CD8-positive, alpha-beta memory T cell (primary cell): ENCODE measurements at regions not wholly inside any gene's neighbourhood (a gene's known extent, or its start where the extent isn't known, plus 50 kb on each side); places are given as distances from the start of the nearest gene placed in this dataset.
"Not testable (repeated sequence)": the region's sequence is repeated elsewhere in the genome, so short reads cannot be mapped to it uniquely, and the experiment has no call there.

ENCODE experiments used
- CTCF ChIA-PET: fragments of 350-600 bp; sonication (Branson Sonifier 250); formaldehyde crosslinking; loops from one replicate; lab custom pipeline; 2021; ENCODE audit warnings: antibody characterized with exemption; lab: Charles Lee
- POLR2A ChIA-PET: fragments of 350-600 bp; sonication (Branson Sonifier 250); formaldehyde crosslinking; loops from one replicate; lab custom pipeline; 2021; ENCODE audit warnings: antibody characterized with exemption; lab: Charles Lee
- DNase-seq, 5 donors: peaks; one replicate each; pipeline versions ENCODE4 v3.0.0 to v3.0.0-alpha.2; 2020 to 2022; ENCODE audit warnings: mixed read lengths in 1 of 5
- H3K27ac ChIP-seq: one replicate; pipeline ENCODE4 v1.7.0; 2013; ENCODE audit warnings: low read depth, mild to moderate bottlenecking, low read length, moderate library complexity
- H3K27me3 ChIP-seq: 2 replicates; pipeline ENCODE4 v1.7.0; 2013; ENCODE audit warnings: low read length, mild to moderate bottlenecking; ENCODE audit not compliant: insufficient read depth, poor library complexity, severe bottlenecking
- H3K36me3 ChIP-seq: 2 replicates; pipeline ENCODE4 v1.7.0; 2013; ENCODE audit warnings: mild to moderate bottlenecking, low read length, moderate library complexity; ENCODE audit not compliant: insufficient read depth
- H3K4me1 ChIP-seq: 2 replicates; pipeline ENCODE4 v1.7.0; 2013; ENCODE audit warnings: mild to moderate bottlenecking, low read length, moderate library complexity; ENCODE audit not compliant: insufficient read depth
- H3K4me3 ChIP-seq: 2 replicates; pipeline ENCODE4 v1.7.0; 2013; ENCODE audit warnings: mild to moderate bottlenecking, low read length
- H3K9me3 ChIP-seq: 2 replicates; pipeline ENCODE4 v1.7.0; 2013; ENCODE audit warnings: mild to moderate bottlenecking, low read length
- H3K27ac Mint-ChIP-seq, 8 donors: one replicate each; pipeline ENCODE4 v1.8.0; 2020 to 2021; ENCODE audit warnings: mixed read lengths in 8 of 8, mild to moderate bottlenecking in 6 of 8, inconsistent platforms in 3 of 8, moderate library complexity in 3 of 8
- H3K27me3 Mint-ChIP-seq, 2 donors: one replicate each; pipeline ENCODE4 v1.8.0; 2020 to 2021; ENCODE audit warnings: mixed read lengths in 2 of 2, mild to moderate bottlenecking in 1 of 2, moderate library complexity in 1 of 2
- H3K36me3 Mint-ChIP-seq, 3 donors: one replicate each; pipeline ENCODE4 v1.8.0; 2020 to 2021; ENCODE audit warnings: mixed read lengths in 3 of 3, inconsistent platforms in 1 of 3, mild to moderate bottlenecking in 1 of 3
- H3K4me1 Mint-ChIP-seq, 3 donors: one replicate each; pipeline ENCODE4 v1.8.0; 2020 to 2021; ENCODE audit warnings: mixed read lengths in 3 of 3, inconsistent platforms in 1 of 3, mild to moderate bottlenecking in 1 of 3
- H3K4me3 Mint-ChIP-seq, 7 donors: one replicate each; pipeline ENCODE4 v1.8.0; 2020 to 2021; ENCODE audit warnings: mixed read lengths in 7 of 7, mild to moderate bottlenecking in 6 of 7, moderate library complexity in 4 of 7, inconsistent platforms in 2 of 7
- H3K9me3 Mint-ChIP-seq, 5 donors: one replicate each; pipeline ENCODE4 v1.8.0; 2020 to 2022; ENCODE audit warnings: mixed read lengths in 5 of 5, mild to moderate bottlenecking in 3 of 5, moderate library complexity in 2 of 5, inconsistent platforms in 1 of 5

- H3K4me3 ChIP-seq: no peak overlapping the region
- ChIA-PET POLR2A (no interaction called here), CTCF (no interaction called here)
- H3K4me1 Mint-ChIP-seq: no peaks in the 10 kb centered on the region
- no peak for DNase-seq
- no peaks in the 10 kb centered on the region for H3K27me3 Mint-ChIP-seq
- no peaks in the 10 kb centered on the region for H3K36me3 ChIP-seq
- H3K4me3 Mint-ChIP-seq: no peak overlapping the region
- H3K4me1 ChIP-seq: no peaks in the 10 kb centered on the region
- no peaks in the 10 kb centered on the region for H3K9me3 Mint-ChIP-seq
- no peaks in the 10 kb centered on the region for H3K27me3 ChIP-seq
- H3K36me3 Mint-ChIP-seq: no peaks in the 10 kb centered on the region
- H3K27ac Mint-ChIP-seq: no peak overlapping the region
- no peaks in the 10 kb centered on the region for H3K9me3 ChIP-seq
- H3K27ac ChIP-seq: no peak overlapping the region
Measured at GRCh38 chr5:21424907-21425306, 1428.2 kb downstream of the CDH12 start.

- H3K9me3 ChIP-seq: no peaks in the 10 kb centered on the region
- H3K4me3 ChIP-seq: no peak overlapping the region
- Mint-ChIP-seq H3K27me3 (no peaks in the 10 kb centered on the region), H3K36me3 (no peaks in the 10 kb centered on the region), H3K4me1 (no peaks in the 10 kb centered on the region), H3K4me3 (no peak overlapping the region), H3K9me3 (peaks cover 0 to 2% (median 0%) of the 10 kb centered on the region in 5 donors), H3K27ac (no peak overlapping the region)
- no peaks in the 10 kb centered on the region for H3K27me3 ChIP-seq
- POLR2A ChIA-PET: no interaction called here
- DNase-seq: no peak
- no peaks in the 10 kb centered on the region for H3K36me3 ChIP-seq
- H3K27ac ChIP-seq: no peak overlapping the region
- H3K4me1 ChIP-seq: no peaks in the 10 kb centered on the region
- CTCF ChIA-PET: no interaction called here
Measured at GRCh38 chr5:21419383-21419782, 1431.4 kb upstream of the CDH18 start.

DNA sequence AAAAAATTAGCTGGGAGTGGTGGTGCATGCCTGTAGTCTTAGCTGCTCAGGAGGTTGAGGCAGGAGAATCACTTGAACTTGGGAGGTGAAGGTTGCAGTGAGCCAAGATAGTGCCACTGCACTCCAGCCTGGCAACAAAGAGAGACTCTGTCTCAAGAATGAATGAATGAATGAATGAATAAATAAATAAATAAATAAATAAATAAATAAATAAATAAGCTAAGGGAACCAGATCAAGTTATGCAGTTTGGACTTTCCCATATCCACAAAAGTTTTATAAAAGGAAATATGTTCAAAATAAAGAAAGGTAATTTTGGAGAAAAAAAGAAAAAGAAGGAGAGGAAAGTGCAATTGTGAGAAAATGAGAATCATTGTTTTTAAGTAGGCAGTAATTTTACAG lies 1414.1 kb upstream of the CDH18 start:
- H3K4me3 ChIP-seq, H3K9me3 Mint-ChIP-seq, POLR2A ChIA-PET, H3K4me1 ChIP-seq, H3K36me3 ChIP-seq, H3K27ac ChIP-seq, H3K36me3 Mint-ChIP-seq, H3K27me3 ChIP-seq, H3K27ac Mint-ChIP-seq, CTCF ChIA-PET, H3K4me1 Mint-ChIP-seq, H3K9me3 ChIP-seq, DNase-seq, H3K4me3 Mint-ChIP-seq, H3K27me3 Mint-ChIP-seq: not testable (repeated sequence)

DNA sequence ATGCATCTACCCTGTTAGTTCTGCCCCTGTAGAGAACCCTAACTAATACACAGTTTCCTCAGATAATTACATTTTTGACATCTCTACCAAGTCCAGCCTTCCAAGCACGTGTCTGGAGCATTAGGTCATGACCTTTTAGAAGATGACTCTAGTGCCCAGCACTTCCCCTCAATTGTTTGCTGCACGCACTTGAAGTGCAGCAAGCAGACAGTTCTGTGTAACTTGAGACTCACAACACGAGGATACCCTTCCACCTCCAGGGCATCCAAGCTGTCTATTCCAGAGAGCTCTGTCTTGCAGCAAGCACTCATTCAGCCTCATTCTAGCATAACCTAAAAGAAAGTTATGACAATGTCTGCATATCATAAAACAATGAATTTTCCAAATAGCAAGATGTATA lies 1410.5 kb upstream of the CDH18 start:
- H3K27ac Mint-ChIP-seq: no peak overlapping the region
- H3K27ac ChIP-seq: no peak overlapping the region
- H3K4me3 Mint-ChIP-seq: no peak overlapping the region
- peaks cover 0 to 3% (median 0%) of the 10 kb centered on the region in 5 donors for H3K9me3 Mint-ChIP-seq
- CTCF ChIA-PET: no interaction called here
- POLR2A ChIA-PET: no interaction called here
- no peak for DNase-seq
- H3K27me3 ChIP-seq: no peaks in the 10 kb centered on the region
- H3K36me3 Mint-ChIP-seq: no peaks in the 10 kb centered on the region
- no peak overlapping the region for H3K4me3 ChIP-seq
- no peaks in the 10 kb centered on the region for H3K4me1 Mint-ChIP-seq
- no peaks in the 10 kb centered on the region for H3K4me1 ChIP-seq
- H3K27me3 Mint-ChIP-seq: no peaks in the 10 kb centered on the region
- no peaks in the 10 kb centered on the region for H3K9me3 ChIP-seq
- H3K36me3 ChIP-seq: no peaks in the 10 kb centered on the region

DNA sequence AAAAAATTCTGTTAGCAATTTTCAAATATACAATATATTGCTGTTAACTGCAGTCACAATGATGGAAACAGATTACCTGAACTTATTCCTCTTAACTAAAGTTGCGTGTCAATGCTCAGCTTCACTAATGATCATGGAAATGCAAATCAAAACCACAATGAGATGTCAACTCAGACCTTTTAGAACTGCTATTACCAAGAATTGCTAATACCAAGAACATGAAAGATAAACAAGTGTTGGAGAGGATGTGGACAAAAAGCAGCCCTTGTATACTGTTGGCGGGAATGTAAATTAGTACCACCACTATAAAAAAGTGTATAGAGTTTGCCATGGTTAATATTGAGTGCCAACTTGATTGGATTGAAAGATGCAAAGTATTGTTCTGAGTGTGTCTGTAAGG lies 1409.7 kb upstream of the CDH18 start:
- H3K36me3 Mint-ChIP-seq: no peaks in the 10 kb centered on the region
- peaks cover 0 to 3% (median 0%) of the 10 kb centered on the region in 5 donors for H3K9me3 Mint-ChIP-seq
- DNase-seq: no peak
- CTCF ChIA-PET: no interaction called here
- Histone ChIP-seq H3K27me3 (no peaks in the 10 kb centered on the region), H3K4me1 (no peaks in the 10 kb centered on the region), H3K4me3 (no peak overlapping the region), H3K36me3 (no peaks in the 10 kb centered on the region), H3K9me3 (no peaks in the 10 kb centered on the region), H3K27ac (no peak overlapping the region)
- no peak overlapping the region for H3K4me3 Mint-ChIP-seq
- H3K4me1 Mint-ChIP-seq: no peaks in the 10 kb centered on the region
- no peak overlapping the region for H3K27ac Mint-ChIP-seq
- H3K27me3 Mint-ChIP-seq: no peaks in the 10 kb centered on the region
- POLR2A ChIA-PET: no interaction called here

DNA sequence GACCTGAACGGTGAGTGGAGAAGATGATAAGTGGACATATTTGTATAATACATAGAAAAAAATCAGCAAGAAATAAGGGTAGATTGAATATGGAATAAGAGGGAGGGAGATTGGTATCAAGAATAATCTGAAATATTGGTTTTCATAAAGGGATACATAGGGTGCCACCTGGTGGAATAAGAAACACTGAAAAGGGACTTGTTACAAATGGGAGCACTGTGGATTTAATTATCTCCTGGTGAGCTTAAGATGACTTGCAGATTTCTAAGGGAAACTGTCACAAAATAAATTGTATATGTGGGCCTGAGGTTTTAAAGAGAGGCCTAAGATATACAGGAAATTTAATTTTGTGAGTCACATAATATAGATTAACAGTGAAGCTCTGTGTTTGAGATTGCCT lies 1403.5 kb upstream of the CDH18 start:
- no peak overlapping the region for H3K4me3 Mint-ChIP-seq
- no peaks in the 10 kb centered on the region for H3K4me1 Mint-ChIP-seq
- H3K27ac Mint-ChIP-seq: no peak overlapping the region
- POLR2A ChIA-PET: no interaction called here
- H3K36me3 ChIP-seq: no peaks in the 10 kb centered on the region
- H3K36me3 Mint-ChIP-seq: no peaks in the 10 kb centered on the region
- DNase-seq: no peak
- no peaks in the 10 kb centered on the region for H3K4me1 ChIP-seq
- CTCF ChIA-PET: no interaction called here
- H3K27me3 Mint-ChIP-seq: no peaks in the 10 kb centered on the region
- no peaks in the 10 kb centered on the region for H3K9me3 ChIP-seq
- no peak overlapping the region for H3K4me3 ChIP-seq
- no peak overlapping the region for H3K27ac ChIP-seq
- H3K27me3 ChIP-seq: no peaks in the 10 kb centered on the region
- H3K9me3 Mint-ChIP-seq: peaks cover 0 to 5% (median 0%) of the 10 kb centered on the region in 5 donors

DNA sequence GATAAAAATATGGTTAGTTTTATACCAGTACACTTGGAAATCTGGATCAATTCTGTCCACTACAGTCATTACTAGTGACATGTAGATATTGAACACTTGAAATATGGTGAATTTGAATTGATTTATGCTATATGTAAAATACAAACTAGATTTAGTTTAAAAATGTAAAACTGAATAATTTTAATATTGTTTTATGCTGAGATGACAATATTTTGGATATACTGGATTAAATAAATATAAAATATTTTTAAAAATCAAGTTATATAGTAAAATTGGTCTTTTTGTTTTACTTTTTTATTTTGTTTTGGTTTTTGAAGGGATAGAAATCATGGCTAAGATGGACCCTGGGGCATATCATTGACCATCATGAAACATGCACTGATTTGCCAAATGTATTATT lies 1372.8 kb upstream of the CDH18 start:
- H3K4me3 Mint-ChIP-seq, H3K4me3 ChIP-seq, H3K9me3 ChIP-seq, H3K27ac ChIP-seq, DNase-seq, H3K36me3 Mint-ChIP-seq, CTCF ChIA-PET, H3K27me3 ChIP-seq, H3K9me3 Mint-ChIP-seq, H3K27me3 Mint-ChIP-seq, H3K36me3 ChIP-seq, POLR2A ChIA-PET, H3K27ac Mint-ChIP-seq, H3K4me1 Mint-ChIP-seq, H3K4me1 ChIP-seq: not testable (repeated sequence)

DNA sequence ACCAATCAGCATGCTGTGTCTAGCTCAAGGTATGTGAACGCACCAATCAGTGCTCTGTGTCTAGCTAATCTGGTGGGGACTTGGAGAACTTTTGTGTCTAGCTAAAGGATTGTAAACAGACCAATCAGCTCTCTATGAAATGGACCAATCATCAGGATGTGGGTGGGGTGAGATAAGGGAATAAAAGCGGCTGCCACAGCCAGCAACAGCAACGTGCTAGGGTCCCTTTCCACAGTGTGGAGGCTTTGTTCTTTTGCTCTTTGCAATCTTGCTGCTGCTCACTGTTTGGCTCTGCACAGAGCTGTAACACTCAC lies 1353.9 kb upstream of the CDH18 start:
- H3K9me3 Mint-ChIP-seq, H3K36me3 ChIP-seq, H3K4me3 ChIP-seq, CTCF ChIA-PET, POLR2A ChIA-PET, H3K27ac ChIP-seq, H3K27me3 Mint-ChIP-seq, H3K9me3 ChIP-seq, H3K4me1 ChIP-seq, H3K27ac Mint-ChIP-seq, H3K36me3 Mint-ChIP-seq, H3K4me1 Mint-ChIP-seq, H3K27me3 ChIP-seq: not testable (repeated sequence)
- peak overlapping the region in 5 of 7 donors; percentile 30 to 61 (median 46) for H3K4me3 Mint-ChIP-seq
- peak in 1 of 5 donors; percentile 17 for DNase-seq

GRCh38 chr5:21341203-21341947 lies 1353.4 kb upstream of the CDH18 start:
- H3K27ac Mint-ChIP-seq, CTCF ChIA-PET, H3K9me3 ChIP-seq, H3K27me3 Mint-ChIP-seq, H3K36me3 Mint-ChIP-seq, H3K4me1 Mint-ChIP-seq, H3K9me3 Mint-ChIP-seq, H3K4me1 ChIP-seq, H3K27me3 ChIP-seq, H3K36me3 ChIP-seq, H3K27ac ChIP-seq, POLR2A ChIA-PET, H3K4me3 ChIP-seq: not testable (repeated sequence)
- H3K4me3 Mint-ChIP-seq: peak overlapping the region in 5 of 7 donors; percentile 41 to 61 (median 52)
- DNase-seq: peak in 2 of 5 donors; percentile 11 to 39
